SK-N-MC (cell line): ENCODE measurements at regions not wholly inside any gene's neighbourhood (a gene's known extent, or its start where the extent isn't known, plus 50 kb on each side); places are given as distances from the start of the nearest gene placed in this dataset.

Source experiments
- DNase-seq: peaks from one replicate; pipeline ENCODE4 v3.0.0-alpha.2; 2011; ENCODE audit warnings: low read depth, low spot score
- H3K27ac ChIP-seq: fragments of 200-600 bp; sonication (generic); 2 replicates; pipeline ENCODE4 v1.5.1; 2016; ENCODE audit warnings: mixed run types
- H3K36me3 ChIP-seq: fragments of 200-600 bp; sonication (generic); 2 replicates; pipeline ENCODE4 v1.6.1; 2017; ENCODE audit warnings: antibody characterized with exemption, low read length, mixed read lengths; ENCODE audit not compliant: insufficient read depth
- H3K4me3 ChIP-seq: fragments of 200-600 bp; sonication (generic); 2 replicates; pipeline ENCODE4 v1.5.1; 2016
- H3K9ac ChIP-seq: fragments of 200-600 bp; sonication (generic); 2 replicates; pipeline ENCODE4 v1.8.0; 2017; ENCODE audit warnings: mixed run types, mixed read lengths; ENCODE audit not compliant: insufficient read length
- H3K9me3 ChIP-seq: fragments of 200-600 bp; sonication (generic); 2 replicates; pipeline ENCODE4 v1.6.1; 2017; ENCODE audit warnings: low read depth, mild to moderate bottlenecking, antibody characterized with exemption, low read length, moderate library complexity, mixed read lengths
- EZH2 ChIP-seq: fragments of 200-600 bp; sonication (generic); IDR thresholded peaks from one replicate; pipeline ENCODE4 v1.6.1; 2017; ENCODE audit warnings: antibody characterized with exemption
- FOXP2 ChIP-seq: optimal IDR thresholded peaks from 2 replicates; pipeline ENCODE3; 2011; ENCODE audit warnings: mild to moderate bottlenecking, moderate library complexity; ENCODE audit not compliant: insufficient read depth; ENCODE audit errors: extremely low read length, control extremely low read depth
- POLR2AphosphoS5 ChIP-seq: IDR thresholded peaks from 2 replicates; pipeline ENCODE4 v1.6.1; 2012; ENCODE audit warnings: mild to moderate bottlenecking, low read depth, low read length, borderline replicate concordance

DNA sequence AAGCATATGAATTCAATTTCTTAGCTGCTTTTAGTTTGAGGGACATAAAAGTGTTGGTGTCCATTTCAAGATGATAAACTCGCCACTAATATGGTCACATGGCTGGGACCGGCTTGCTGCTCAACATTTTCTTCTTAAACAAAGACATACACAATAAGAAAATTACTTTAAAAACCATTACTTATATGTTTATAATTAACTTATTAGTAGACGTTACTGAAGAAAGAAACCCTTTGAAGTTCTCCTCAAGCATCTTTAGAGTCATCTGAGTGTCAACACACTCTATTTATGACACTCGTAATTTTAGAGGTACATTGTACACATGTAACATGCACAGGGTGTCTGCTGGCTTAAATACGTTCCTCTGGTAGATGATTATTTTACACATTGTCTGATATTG, 74.7 kb downstream of the BMP4 start:
- no peak for DNase-seq
- Histone ChIP-seq H3K9ac (no peak overlapping the region), H3K27ac (no peak overlapping the region), H3K4me3 (no peak overlapping the region), H3K36me3 (no peaks in the 10 kb centered on the region), H3K9me3 (no peaks in the 10 kb centered on the region)
- no peak for TF ChIP-seq EZH2
- no peak for TF ChIP-seq FOXP2
- no peak for TF ChIP-seq POLR2AphosphoS5

DNA sequence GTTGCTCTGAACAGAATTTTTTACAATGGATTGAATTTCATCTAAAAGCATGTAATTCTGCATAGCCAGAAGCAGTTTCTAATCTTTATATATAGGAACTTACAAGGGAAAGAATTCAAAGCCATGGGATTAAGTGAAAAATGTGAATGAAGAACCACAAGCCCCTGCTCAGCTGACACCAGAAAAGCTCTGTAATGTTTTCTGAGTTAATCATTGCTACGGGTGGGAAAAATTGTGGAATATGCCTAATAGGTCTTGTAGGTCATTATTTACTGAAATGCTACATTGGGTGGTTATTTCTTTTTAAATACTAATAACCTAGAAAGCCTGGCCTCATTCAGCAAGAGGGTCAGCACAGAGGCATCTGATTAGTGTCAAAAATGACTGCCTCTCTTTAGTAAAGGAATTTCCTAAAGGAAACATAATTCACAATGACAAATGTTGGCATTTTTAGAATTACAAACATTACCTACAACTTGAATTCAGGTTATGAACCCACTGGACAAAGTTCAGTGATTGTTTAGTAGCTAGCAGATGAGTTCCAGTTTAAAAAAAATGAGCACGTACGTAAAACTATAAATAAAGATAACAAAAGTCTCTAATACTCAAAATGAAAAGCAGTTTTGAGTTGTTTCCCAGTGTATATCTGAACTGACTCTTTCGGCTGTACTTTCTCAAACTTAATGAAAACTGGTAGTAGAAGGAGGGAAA, 75.3 kb downstream of the BMP4 start:
- no peak overlapping the region for H3K9ac ChIP-seq
- no peaks in the 10 kb centered on the region for H3K36me3 ChIP-seq
- no peak for TF ChIP-seq FOXP2
- TF ChIP-seq POLR2AphosphoS5: no peak
- no peak for TF ChIP-seq EZH2
- no peaks in the 10 kb centered on the region for H3K9me3 ChIP-seq
- H3K27ac ChIP-seq: no peak overlapping the region
- DNase-seq: no peak
- no peak overlapping the region for H3K4me3 ChIP-seq

GRCh38 chr14:53880761-53881160, 75.9 kb downstream of the BMP4 start:
- TF ChIP-seq POLR2AphosphoS5 (no peak), FOXP2 (no peak), EZH2 (no peak)
- no peak for DNase-seq
- Histone ChIP-seq H3K36me3 (no peaks in the 10 kb centered on the region), H3K9me3 (no peaks in the 10 kb centered on the region), H3K9ac (no peak overlapping the region), H3K27ac (no peak overlapping the region), H3K4me3 (no peak overlapping the region)

- no peaks in the 10 kb centered on the region for H3K36me3 ChIP-seq
- H3K27ac ChIP-seq: no peak overlapping the region
- no peak overlapping the region for H3K9ac ChIP-seq
- no peak for TF ChIP-seq FOXP2
- no peak for TF ChIP-seq POLR2AphosphoS5
- no peak for TF ChIP-seq EZH2
- H3K9me3 ChIP-seq: no peaks in the 10 kb centered on the region
- no peak for DNase-seq
- H3K4me3 ChIP-seq: no peak overlapping the region
Measured at GRCh38 chr14:53879747-53880146, 76.9 kb downstream of the BMP4 start.

GRCh38 chr14:53879022-53879686, 77.5 kb downstream of the BMP4 start:
- Histone ChIP-seq H3K9ac (no peak overlapping the region), H3K9me3 (no peaks in the 10 kb centered on the region), H3K36me3 (no peaks in the 10 kb centered on the region), H3K4me3 (no peak overlapping the region), H3K27ac (no peak overlapping the region)
- TF ChIP-seq EZH2: no peak
- no peak for TF ChIP-seq FOXP2
- no peak for TF ChIP-seq POLR2AphosphoS5
- DNase-seq: no peak

- DNase-seq: no peak
- H3K9me3 ChIP-seq: no peaks in the 10 kb centered on the region
- no peak overlapping the region for H3K27ac ChIP-seq
- TF ChIP-seq POLR2AphosphoS5: no peak
- no peak for TF ChIP-seq EZH2
- no peak for TF ChIP-seq FOXP2
- no peak overlapping the region for H3K4me3 ChIP-seq
- no peaks in the 10 kb centered on the region for H3K36me3 ChIP-seq
- no peak overlapping the region for H3K9ac ChIP-seq
Measured at GRCh38 chr14:53875324-53875897, 81.2 kb downstream of the BMP4 start.

DNA sequence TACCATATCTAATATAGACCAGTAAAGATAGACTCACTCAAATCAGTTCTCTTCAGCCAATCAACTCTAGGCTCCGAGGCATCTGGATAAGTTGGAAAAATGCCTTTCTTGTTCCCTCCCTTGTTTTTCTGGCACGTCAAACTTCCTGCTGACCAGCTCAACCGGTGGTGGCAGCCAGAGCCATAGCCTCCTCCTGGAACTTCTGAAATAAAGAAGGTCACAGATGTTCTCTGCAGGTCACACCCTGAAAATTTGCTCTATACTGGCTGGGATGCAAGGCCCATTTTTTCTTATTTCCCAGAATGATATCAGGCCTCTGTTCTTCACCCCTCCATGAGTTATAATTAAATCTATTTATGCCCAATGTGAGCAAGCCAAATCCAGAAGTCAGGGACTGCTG, 81.9 kb downstream of the BMP4 start:
- no peak overlapping the region for H3K27ac ChIP-seq
- TF ChIP-seq FOXP2 (no peak), EZH2 (no peak), POLR2AphosphoS5 (no peak)
- no peaks in the 10 kb centered on the region for H3K36me3 ChIP-seq
- H3K9me3 ChIP-seq: no peaks in the 10 kb centered on the region
- no peak overlapping the region for H3K4me3 ChIP-seq
- H3K9ac ChIP-seq: no peak overlapping the region
- no peak for DNase-seq

DNA sequence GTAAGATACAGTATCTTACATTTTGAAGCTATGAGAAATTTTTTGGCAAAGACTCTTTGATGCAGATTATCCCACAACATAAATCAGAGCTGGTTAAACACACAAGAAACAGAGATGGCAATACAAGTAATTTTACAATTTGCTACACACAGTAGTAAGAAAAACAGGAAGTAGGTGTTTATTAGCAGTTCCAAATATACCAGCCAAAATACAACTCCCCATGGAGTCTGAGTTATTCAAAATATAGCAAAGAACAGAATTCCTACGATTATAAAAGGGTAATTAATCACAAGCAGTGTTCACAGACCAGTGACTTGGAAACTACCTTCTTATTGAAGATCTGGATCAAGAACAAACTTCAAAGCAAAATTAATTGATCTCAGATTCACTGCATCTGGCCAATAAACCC, 83.9 kb downstream of the BMP4 start:
- H3K36me3 ChIP-seq: no peaks in the 10 kb centered on the region
- no peak for TF ChIP-seq FOXP2
- TF ChIP-seq POLR2AphosphoS5: no peak
- TF ChIP-seq EZH2: no peak
- DNase-seq: no peak
- H3K9ac ChIP-seq: no peak overlapping the region
- no peaks in the 10 kb centered on the region for H3K9me3 ChIP-seq
- no peak overlapping the region for H3K4me3 ChIP-seq
- no peak overlapping the region for H3K27ac ChIP-seq
